Fibroblast of mammary gland (primary cell): ENCODE measurements at regions not wholly inside any gene's neighbourhood (a gene's known extent, or its start where the extent isn't known, plus 50 kb on each side); places are given as distances from the start of the nearest gene placed in this dataset.

Source experiments
- DNase-seq: peaks from one replicate; pipeline ENCODE4 v3.0.0-alpha.2; 2010; ENCODE audit warnings: low read depth
- H3K4me3 ChIP-seq: 2 replicates; pipeline ENCODE4 v1.5.1; 2011; ENCODE audit warnings: low read depth, mild to moderate bottlenecking, low read length, moderate library complexity; ENCODE audit not compliant: control insufficient read depth
- TF ChIP-seq, protein P1 (sequence below): conservative IDR thresholded peaks from 2 replicates; pipeline ENCODE4 v1.5.1; 2011; ENCODE audit warnings: low read depth, low read length, inconsistent platforms; ENCODE audit not compliant: control insufficient read depth, insufficient read depth

DNA sequence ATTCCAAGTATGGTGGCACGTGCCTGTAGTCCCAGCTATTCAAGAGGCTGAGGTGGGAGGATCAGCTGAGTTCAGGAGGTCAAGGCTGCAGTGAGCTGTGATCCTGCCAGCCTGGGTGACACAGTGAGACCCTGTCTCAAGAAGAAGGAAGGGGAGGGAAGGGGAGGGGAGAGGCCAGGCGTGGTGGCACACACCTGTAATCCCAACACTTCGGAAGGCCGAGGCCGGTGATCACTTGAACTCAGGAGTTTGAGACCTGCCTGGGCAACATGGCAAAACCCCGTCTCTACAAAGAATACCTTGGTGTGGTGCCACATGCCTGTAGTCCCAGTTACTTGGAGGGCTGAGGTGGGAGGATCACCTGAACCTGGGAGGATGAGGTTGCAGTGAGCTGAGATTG lies 145.7 kb downstream of the SHANK2 start:
- H3K4me3 ChIP-seq, result no peak overlapping the region
- no peak for DNase-seq
- TF ChIP-seq, protein P1, sequence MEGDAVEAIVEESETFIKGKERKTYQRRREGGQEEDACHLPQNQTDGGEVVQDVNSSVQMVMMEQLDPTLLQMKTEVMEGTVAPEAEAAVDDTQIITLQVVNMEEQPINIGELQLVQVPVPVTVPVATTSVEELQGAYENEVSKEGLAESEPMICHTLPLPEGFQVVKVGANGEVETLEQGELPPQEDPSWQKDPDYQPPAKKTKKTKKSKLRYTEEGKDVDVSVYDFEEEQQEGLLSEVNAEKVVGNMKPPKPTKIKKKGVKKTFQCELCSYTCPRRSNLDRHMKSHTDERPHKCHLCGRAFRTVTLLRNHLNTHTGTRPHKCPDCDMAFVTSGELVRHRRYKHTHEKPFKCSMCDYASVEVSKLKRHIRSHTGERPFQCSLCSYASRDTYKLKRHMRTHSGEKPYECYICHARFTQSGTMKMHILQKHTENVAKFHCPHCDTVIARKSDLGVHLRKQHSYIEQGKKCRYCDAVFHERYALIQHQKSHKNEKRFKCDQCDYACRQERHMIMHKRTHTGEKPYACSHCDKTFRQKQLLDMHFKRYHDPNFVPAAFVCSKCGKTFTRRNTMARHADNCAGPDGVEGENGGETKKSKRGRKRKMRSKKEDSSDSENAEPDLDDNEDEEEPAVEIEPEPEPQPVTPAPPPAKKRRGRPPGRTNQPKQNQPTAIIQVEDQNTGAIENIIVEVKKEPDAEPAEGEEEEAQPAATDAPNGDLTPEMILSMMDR, result no peak

DNA sequence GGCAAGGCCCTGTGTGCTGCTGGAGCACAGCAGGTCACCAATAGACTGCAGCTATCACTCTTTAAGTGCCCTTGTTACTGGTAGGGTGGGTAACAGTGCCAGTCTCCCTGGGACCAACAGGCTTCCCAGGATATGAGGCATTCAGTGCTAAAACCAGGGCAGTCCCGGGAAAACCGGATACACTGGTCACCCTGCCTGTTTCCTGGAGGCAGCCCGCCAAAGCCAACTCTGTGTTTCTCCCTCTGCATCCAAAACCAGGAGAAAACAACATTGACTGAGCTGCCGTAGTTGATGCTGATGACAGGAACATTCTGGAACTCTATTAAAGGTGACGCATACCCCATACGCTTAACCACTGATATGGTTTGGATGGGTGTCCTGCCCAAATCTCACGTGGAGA lies 149.1 kb downstream of the SHANK2 start:
- H3K4me3 ChIP-seq, result no peak overlapping the region
- TF ChIP-seq, protein P1, result no peak
- no peak for DNase-seq

DNA sequence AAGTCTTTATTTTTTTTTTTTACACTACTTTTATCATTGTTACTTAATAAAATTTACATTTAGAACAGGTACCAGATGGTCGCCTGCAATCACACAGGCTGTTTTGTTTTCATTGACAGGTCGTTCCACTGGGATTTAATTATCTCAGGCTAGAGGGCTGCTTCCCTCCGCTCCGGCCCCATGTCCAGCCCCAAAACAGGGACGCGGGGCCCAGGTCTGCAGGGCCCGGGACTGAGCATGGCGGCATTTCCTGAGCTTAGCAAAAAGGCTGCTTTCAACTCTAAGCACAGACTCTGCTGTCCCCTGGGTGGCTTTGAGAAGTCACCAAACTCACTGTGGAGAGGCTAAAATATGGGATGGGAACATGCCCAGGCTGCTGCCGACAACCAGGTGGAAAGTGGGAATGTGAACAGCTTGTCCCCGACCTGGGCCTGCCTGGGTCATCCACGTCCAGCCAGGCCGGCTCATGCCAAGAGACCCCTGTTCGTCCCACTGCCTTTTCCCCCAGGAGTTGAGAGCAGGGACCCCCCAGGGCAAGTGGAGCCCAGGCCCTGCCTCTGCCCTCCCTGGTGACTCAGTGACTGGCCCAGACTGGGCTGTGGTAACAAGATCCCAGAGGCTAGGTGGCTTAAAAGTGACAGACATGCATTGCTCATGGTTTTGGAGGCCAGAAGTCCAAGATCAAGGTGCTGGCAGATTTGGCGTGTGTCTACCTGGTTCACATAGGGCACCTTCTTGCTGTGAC lies 150.0 kb downstream of the SHANK2 start:
- TF ChIP-seq, protein P1, result no peak
- DNase-seq, result no peak
- H3K4me3 ChIP-seq, result no peak overlapping the region

DNA sequence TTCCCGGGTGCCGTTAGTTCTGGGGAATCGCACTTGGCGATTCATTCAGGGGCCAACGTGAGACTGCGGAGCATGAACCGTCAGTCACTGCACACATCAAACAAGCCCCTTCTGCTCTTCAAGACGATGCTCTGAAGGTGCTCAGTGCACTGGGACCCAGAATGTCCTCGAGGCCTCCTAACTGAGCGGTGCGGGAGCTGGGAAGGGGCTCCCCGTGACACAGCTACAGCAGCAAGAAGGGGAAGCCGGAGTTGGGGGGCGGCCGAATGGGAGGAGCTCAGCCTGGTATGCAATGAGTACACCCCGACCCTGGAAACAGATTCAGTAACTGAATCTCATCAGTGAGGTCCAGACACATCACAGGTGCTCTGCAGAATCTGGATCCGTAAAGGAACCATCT lies 150.8 kb downstream of the SHANK2 start:
- TF ChIP-seq, protein P1, result no peak
- DNase-seq, result no peak
- H3K4me3 ChIP-seq, result no peak overlapping the region

DNA sequence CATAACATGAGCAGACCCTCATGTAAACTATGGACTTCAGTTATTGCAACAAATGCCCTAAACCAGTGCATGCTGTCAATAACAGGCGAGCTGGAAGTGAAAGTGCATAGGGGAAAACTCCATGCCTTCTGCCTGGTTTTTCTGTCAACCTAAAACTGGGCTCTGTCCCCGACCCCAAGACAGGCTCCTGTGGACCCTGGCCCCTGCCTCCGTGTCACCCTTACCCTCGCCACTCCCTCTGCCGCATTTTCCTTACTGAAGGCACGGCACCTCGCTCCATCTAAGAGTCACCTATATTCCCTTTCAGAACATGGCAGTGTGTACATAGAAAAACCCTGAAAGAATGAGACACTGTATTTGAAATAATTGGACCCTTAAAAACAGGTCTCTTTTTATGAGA lies 151.3 kb downstream of the SHANK2 start:
- H3K4me3 ChIP-seq, result no peak overlapping the region
- no peak for DNase-seq
- TF ChIP-seq, protein P1, result no peak

DNA sequence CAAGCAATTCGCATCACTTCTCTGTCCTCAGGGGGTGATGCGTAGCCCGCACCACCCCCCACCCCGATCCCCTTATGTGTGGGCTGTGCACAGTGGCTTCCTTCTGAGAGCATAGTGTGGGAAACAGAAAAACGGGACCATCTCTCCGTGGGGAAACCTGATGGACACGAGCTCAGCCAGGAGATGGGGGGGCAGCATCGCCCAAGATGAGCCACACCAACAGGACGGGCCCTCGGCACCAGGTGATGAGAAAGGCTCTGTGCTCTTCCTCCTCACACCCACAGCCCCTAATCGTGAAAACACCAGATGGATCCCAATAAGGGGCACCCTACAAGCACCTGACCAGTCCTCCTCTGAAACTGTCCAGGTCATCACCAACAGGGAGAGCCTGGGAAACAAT lies 153.6 kb downstream of the SHANK2 start:
- no peak for DNase-seq
- TF ChIP-seq, protein P1, result no peak

More for the DNA sequence above, 153.6 kb downstream of the SHANK2 start:
- H3K4me3 ChIP-seq, result no peak overlapping the region
